ENCODE measurements at regions not wholly inside any gene's neighbourhood (a gene's known extent, or its start where the extent isn't known, plus 50 kb on each side); places are given as distances from the start of the nearest gene placed in this dataset.

- H3K4me1 ChIP-seq = peaks cover 10 to 93% of the 10 kb centered on the region in 2 donors
- no peak overlapping the region for H3K4me3 ChIP-seq
- intact Hi-C loops (cut with DNase I) = loop anchor here in 1 of 2 donors (10.0 kb wide), 1 partner anchor 75 kb away; the partner anchor contains the start of gene TRAK1
- no peaks in the 10 kb centered on the region for H3K36me3 ChIP-seq
- no peak for ATAC-seq
- no peaks in the 10 kb centered on the region for H3K9me3 ChIP-seq
- DNase-seq = no peak
- peak overlapping the region in 1 of 2 donors; percentile 15 for H3K27ac ChIP-seq
- no peak for TF ChIP-seq CTCF (IDR thresholded peaks at IDR 0.05)
- no peaks in the 10 kb centered on the region for H3K27me3 ChIP-seq
These were observed 57.4 kb upstream of the ULK4 start for GRCh38 chr3:42019144-42019952.

- ATAC-seq = no peak
- Histone ChIP-seq H3K36me3 (no peaks in the 10 kb centered on the region), H3K4me1 (peaks cover 0 to 65% of the 10 kb centered on the region in 2 donors), H3K27me3 (no peaks in the 10 kb centered on the region), H3K4me3 (peak overlapping the region; percentile 77 to 84), H3K27ac (peak overlapping the region; percentile 88 to 100), H3K9me3 (no peaks in the 10 kb centered on the region)
- no peak for TF ChIP-seq CTCF (IDR thresholded peaks at IDR 0.05)
- intact Hi-C loops (cut with DNase I) = loop anchor here in 1 of 2 donors (10.0 kb wide), 1 partner anchor 80 kb away; the partner anchor contains the start of gene TRAK1
- peak in 2 of 4 donors; percentile 42 to 48 for DNase-seq
These were observed 53.1 kb upstream of the ULK4 start for GRCh38 chr3:42014921-42015533.

GRCh38 chr3:42014458-42014920, 52.6 kb upstream of the ULK4 start:
- ATAC-seq (peak; percentile 33), DNase-seq (peak in 1 of 4 donors; percentile 34)
- no peaks in the 10 kb centered on the region for H3K27me3 ChIP-seq
- peak overlapping the region; percentile 88 to 100 for H3K27ac ChIP-seq
- H3K9me3 ChIP-seq = no peaks in the 10 kb centered on the region
- H3K4me1 ChIP-seq = peaks cover 0 to 61% of the 10 kb centered on the region in 2 donors
- H3K4me3 ChIP-seq = peak overlapping the region; percentile 77 to 84
- intact Hi-C loops (cut with DNase I) = loop anchor here in 1 of 2 donors (10.0 kb wide), 1 partner anchor 80 kb away; the partner anchor contains the start of gene TRAK1
- no peaks in the 10 kb centered on the region for H3K36me3 ChIP-seq
- no peak for TF ChIP-seq CTCF (IDR thresholded peaks at IDR 0.05)

DNA sequence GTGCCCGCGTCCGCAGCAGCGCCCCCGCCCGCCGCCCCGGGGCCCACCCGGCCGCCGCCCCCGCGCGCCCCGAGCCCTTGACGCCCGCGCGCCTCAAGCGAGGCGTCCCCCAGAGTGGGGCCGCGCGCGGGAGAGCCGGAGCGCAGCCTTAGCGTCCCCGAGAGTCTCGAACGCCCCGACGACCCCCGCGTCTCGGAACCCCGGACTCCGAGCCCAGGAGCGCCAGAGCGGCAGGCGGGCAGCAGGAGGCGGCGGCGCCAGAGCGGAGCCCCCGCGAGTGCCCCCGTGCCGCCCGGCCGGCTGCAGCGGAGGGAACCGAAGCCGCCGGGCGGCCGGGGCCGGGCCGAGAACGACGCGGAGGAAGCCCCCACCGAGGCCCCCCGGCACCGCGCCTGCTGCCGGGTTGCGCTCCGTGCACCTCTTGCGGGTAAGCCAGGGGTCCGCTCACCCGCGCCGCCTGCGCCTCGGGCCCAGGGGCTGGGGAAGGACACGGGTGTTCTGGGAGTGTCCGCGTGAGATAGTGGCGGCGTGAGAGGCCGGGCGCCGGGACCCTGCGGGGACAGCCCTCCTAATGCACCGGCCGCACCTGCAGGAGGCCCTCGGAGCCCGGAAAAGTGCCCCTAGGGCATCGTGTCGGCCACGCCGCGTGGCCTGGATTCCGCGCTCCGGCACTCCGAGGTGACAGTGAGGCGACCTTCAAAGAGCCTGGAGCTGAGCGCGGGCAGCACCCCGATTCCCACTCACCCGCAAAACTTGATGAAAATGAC, 52.0 kb upstream of the ULK4 start:
- intact Hi-C loops (cut with DNase I) = loop anchor here in 1 of 2 donors (10.0 kb wide), 1 partner anchor 81 kb away; the partner anchor contains the start of gene TRAK1
- H3K9me3 ChIP-seq = no peaks in the 10 kb centered on the region
- DNase-seq = peak in 3 of 4 donors; percentile 30 to 89 (median 54)
- no peaks in the 10 kb centered on the region for H3K36me3 ChIP-seq
- H3K27ac ChIP-seq = peak overlapping the region; percentile 88 to 100
- peak; percentile 34 for ATAC-seq
- H3K27me3 ChIP-seq = no peaks in the 10 kb centered on the region
- TF ChIP-seq CTCF (IDR thresholded peaks at IDR 0.05) = no peak
- H3K4me3 ChIP-seq = peak overlapping the region; percentile 77 to 84
- H3K4me1 ChIP-seq = peaks cover 0 to 55% of the 10 kb centered on the region in 2 donors
